H1 (cell line): ENCODE measurements at regions not wholly inside any gene's neighbourhood (a gene's known extent, or its start where the extent isn't known, plus 50 kb on each side); places are given as distances from the start of the nearest gene placed in this dataset.

ENCODE experiments used
- ATF3 ChIP-seq: IDR thresholded peaks from 2 replicates; pipeline ENCODE4 v1.6.1; 2011; ENCODE audit warnings: low read depth, mild to moderate bottlenecking, low read length; ENCODE audit not compliant: insufficient read depth

- TF ChIP-seq ATF3 = no peak
- TF ChIP-seq, all 59 proteins: peak for 0
Observed at GRCh38 chr5:24196789-24197188, 448.0 kb downstream of the CDH10 start (continued).
